Effector memory CD4-positive, alpha-beta T cell (primary cell): ENCODE measurements at regions not wholly inside any gene's neighbourhood (a gene's known extent, or its start where the extent isn't known, plus 50 kb on each side); places are given as distances from the start of the nearest gene placed in this dataset.

ENCODE experiments used
- DNase-seq, 3 donors: peaks; one replicate each; pipeline ENCODE4 v3.0.0-alpha.2; 2020
- H3K27ac ChIP-seq: 2 replicates; pipeline ENCODE4 v1.7.0; 2013; ENCODE audit warnings: mild to moderate bottlenecking, low read length, moderate library complexity; ENCODE audit not compliant: insufficient read depth, poor library complexity, severe bottlenecking
- H3K27me3 ChIP-seq: replicated peaks from 2 replicates; pipeline ENCODE4 v1.7.0; 2013; ENCODE audit warnings: mild to moderate bottlenecking, low read length; ENCODE audit not compliant: insufficient read depth, control insufficient read depth, poor library complexity, severe bottlenecking
- H3K36me3 ChIP-seq: 2 replicates; pipeline ENCODE4 v1.7.0; 2013; ENCODE audit warnings: mild to moderate bottlenecking, low read length, moderate library complexity; ENCODE audit not compliant: control insufficient read depth, insufficient read depth
- H3K4me1 ChIP-seq: 2 replicates; pipeline ENCODE4 v1.7.0; 2013; ENCODE audit warnings: low read length, mild to moderate bottlenecking; ENCODE audit not compliant: control insufficient read depth, insufficient read depth, poor library complexity, severe bottlenecking
- H3K4me3 ChIP-seq: 2 replicates; pipeline ENCODE4 v1.7.0; 2013; ENCODE audit warnings: low read length, low read depth, mild to moderate bottlenecking; ENCODE audit not compliant: insufficient read depth, poor library complexity, severe bottlenecking
- H3K9me3 ChIP-seq: 2 replicates; pipeline ENCODE4 v1.7.0; 2013; ENCODE audit warnings: mild to moderate bottlenecking, low read length, moderate library complexity; ENCODE audit not compliant: control insufficient read depth

DNA sequence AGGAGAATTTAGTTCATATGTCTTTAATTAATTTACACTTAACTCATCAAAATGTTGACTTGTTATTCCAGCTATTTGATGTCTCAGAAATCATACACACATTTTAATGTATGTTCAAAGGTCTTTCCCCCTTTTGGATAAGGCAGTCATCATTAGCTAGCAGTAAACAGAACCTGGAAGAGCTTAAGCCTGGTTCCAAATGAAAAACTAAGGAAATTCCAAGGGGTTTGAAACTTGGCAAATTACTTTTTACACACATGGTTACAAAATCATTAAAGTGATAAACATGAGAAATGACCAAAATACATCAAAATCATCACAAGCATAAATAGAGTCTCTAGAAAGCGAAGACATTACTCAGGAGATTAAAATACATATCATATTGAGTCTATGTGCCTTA lies 359.8 kb upstream of the ZNF608 start:
- Histone ChIP-seq H3K4me3 (no peak overlapping the region), H3K36me3 (no peaks in the 10 kb centered on the region), H3K27me3 (no peaks in the 10 kb centered on the region), H3K4me1 (no peaks in the 10 kb centered on the region), H3K9me3 (no peaks in the 10 kb centered on the region), H3K27ac (no peak overlapping the region)
- no peak for DNase-seq

DNA sequence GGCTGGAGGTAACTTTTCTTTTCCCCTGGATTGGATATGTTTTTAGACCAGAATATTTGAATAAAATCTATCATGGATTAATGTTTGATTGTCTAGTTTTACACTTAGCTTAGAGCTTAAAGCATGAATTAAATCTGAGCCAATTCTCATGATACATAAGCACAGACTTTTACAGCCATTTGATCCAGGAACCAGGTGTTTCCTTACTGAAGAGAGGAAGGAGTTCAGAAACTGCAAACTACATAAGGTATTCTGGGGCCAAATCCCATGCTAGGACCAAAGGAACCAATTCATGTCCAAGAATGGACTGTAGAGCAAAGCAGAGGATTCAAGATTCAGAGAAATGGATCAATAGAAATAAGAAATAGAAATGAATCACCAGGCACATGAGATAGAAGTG lies 360.4 kb upstream of the ZNF608 start:
- H3K4me3 ChIP-seq, result no peak overlapping the region

DNA sequence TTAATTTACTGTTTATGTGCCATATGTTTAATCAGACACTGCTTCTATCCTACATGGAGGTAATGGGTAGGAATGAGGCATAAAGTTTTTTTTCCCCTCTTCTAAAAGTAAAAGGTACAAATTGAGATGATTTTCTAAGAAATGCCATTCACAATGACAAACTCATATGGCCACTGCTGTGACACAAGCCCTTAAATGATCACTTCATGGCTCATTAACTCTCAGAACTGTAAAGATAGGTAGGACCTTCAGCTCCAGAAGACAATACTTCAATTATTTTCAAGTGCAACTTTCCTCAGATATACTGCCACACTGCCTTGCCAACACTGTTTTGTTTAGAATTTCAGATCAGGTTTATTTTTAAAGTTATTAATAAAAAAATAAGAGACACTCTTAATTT lies 362.9 kb upstream of the ZNF608 start:
- Histone ChIP-seq H3K27ac (no peak overlapping the region), H3K27me3 (no peaks in the 10 kb centered on the region), H3K4me1 (no peaks in the 10 kb centered on the region), H3K4me3 (no peak overlapping the region), H3K36me3 (no peaks in the 10 kb centered on the region), H3K9me3 (no peaks in the 10 kb centered on the region)
- DNase-seq, result no peak

More for the DNA sequence above, 360.4 kb upstream of the ZNF608 start:
- Histone ChIP-seq H3K27me3 (no peaks in the 10 kb centered on the region), H3K4me1 (no peaks in the 10 kb centered on the region), H3K9me3 (no peaks in the 10 kb centered on the region), H3K36me3 (no peaks in the 10 kb centered on the region), H3K27ac (no peak overlapping the region)
- no peak for DNase-seq

DNA sequence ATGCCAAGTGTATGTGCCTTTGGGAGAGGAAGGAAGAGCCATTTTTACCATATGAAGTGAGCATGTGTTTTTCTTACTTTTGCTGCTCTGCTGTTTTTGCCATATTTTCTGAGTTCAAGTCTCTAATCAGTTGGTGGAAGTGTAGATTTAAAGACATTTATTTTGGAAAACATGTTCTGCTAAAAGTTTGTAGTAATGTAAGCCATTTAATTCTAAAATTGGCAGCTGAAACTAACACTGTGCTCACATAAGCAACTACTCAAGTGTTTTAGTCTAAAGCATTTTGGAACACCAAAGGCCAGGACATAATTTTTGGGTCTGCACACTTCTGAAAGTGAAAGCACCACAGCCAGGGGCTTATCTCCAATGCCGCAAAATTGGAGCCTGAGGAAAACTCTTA lies 363.4 kb upstream of the ZNF608 start:
- no peak overlapping the region for H3K4me3 ChIP-seq
- no peaks in the 10 kb centered on the region for H3K27me3 ChIP-seq
- no peaks in the 10 kb centered on the region for H3K9me3 ChIP-seq
- no peaks in the 10 kb centered on the region for H3K4me1 ChIP-seq
- no peak for DNase-seq
- H3K36me3 ChIP-seq, result no peaks in the 10 kb centered on the region
- no peak overlapping the region for H3K27ac ChIP-seq

DNA sequence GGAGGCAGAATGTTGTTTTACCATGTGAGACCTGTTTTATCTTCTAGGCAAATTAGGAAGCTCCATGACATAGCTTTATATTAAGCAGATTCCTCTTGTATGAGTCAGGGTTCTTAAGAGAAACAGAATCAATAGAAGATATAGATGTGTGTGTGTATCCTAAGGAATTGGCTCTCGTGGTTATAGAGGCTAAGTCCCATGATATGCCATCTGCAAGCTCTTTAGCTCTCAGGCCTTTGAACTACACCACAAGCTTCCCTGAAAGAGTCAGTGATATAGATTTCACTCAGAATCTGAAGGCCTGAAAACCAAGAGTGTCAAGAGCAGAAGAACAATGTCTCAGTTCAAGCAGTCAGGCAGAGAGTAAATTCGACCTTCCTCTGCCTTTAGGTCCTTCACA lies 365.8 kb upstream of the ZNF608 start:
- Histone ChIP-seq H3K4me1 (no peaks in the 10 kb centered on the region), H3K9me3 (no peaks in the 10 kb centered on the region), H3K4me3 (no peak overlapping the region), H3K27ac (no peak overlapping the region), H3K27me3 (no peaks in the 10 kb centered on the region), H3K36me3 (no peaks in the 10 kb centered on the region)
- no peak for DNase-seq

DNA sequence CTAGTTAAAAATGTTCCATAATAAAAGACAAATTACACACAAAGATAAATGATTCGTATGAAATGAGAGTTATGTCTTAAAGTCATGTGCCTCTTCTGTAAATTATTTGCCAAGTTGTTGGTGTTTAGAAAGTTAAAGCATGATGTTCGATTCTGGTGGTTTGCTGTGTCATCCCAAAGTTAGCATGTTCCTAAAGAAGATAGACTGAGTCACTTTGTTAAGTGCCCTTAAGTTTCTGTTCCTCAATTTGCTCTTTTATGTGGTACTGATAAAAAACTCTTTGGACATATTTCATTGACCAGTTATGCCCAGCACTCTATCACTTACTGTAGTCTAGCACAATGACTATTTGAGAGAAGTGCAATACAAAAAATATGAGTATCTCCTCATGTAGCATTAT lies 366.9 kb upstream of the ZNF608 start:
- no peak for DNase-seq
- Histone ChIP-seq H3K4me1 (no peaks in the 10 kb centered on the region), H3K27ac (no peak overlapping the region), H3K4me3 (no peak overlapping the region), H3K27me3 (no peaks in the 10 kb centered on the region), H3K9me3 (no peaks in the 10 kb centered on the region), H3K36me3 (no peaks in the 10 kb centered on the region)

DNA sequence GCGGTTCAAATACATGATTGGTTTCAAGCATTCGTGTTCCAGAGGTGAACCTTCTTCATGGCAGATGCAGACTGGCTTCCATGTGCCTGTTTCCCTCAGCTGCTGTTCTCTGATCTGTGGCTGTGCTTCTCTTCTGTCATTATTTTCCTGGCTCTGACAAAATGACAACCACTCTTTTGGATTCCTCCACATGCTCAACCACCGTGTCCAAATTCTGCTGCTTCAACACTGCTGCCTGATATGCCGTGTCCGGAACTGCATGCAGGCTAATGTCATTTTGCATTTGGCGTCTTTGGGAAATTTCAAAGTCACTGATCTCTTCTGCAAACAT lies 368.7 kb upstream of the ZNF608 start:
- H3K36me3 ChIP-seq, result no peaks in the 10 kb centered on the region
- no peak overlapping the region for H3K27ac ChIP-seq
- no peak overlapping the region for H3K4me3 ChIP-seq
- no peaks in the 10 kb centered on the region for H3K4me1 ChIP-seq
- no peaks in the 10 kb centered on the region for H3K27me3 ChIP-seq
- DNase-seq, result no peak
- no peaks in the 10 kb centered on the region for H3K9me3 ChIP-seq

DNA sequence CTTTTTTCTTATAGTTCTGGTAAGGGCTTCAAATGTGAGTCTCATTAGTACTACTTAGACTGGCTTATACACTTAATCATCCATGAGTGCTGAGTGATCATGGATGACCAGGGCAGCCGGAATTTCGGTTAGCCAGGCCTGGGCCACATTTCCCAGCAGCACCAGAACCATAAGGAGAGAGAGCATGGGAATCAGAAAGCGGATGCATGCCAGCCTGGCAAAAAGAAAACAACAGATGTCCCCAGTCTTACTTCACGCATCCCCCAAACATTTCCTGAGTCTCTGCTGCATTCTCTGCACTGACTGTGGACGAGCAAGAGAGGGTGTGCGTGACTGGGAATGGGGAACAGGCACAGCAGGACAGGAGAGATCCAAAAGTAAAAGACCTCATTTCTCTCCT lies 371.1 kb upstream of the ZNF608 start:
- Histone ChIP-seq H3K4me1 (no peaks in the 10 kb centered on the region), H3K36me3 (no peaks in the 10 kb centered on the region), H3K27ac (no peak overlapping the region), H3K4me3 (no peak overlapping the region), H3K27me3 (no peaks in the 10 kb centered on the region), H3K9me3 (no peaks in the 10 kb centered on the region)
- DNase-seq, result no peak

DNA sequence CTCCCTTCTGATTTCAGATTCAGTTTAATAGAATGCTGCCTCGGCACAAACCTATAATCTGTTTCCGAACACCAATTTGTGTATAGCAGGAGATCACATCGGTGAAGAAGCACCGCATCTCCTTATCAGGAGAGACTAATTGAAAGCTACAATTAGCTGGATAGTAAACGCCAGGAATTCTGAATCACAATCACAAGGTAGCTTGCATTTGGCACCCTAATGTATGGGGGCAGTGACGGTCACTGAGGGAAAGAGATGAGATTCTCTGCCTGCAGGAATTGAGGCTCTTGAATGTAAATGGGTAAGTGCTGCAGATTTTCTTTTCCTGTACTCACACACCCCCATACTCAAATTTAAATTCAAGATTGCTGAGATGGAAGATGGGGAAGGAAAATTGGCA lies 373.6 kb upstream of the ZNF608 start:
- no peak overlapping the region for H3K27ac ChIP-seq
- no peak for DNase-seq
- no peaks in the 10 kb centered on the region for H3K9me3 ChIP-seq
- H3K36me3 ChIP-seq, result no peaks in the 10 kb centered on the region
- H3K4me1 ChIP-seq, result no peaks in the 10 kb centered on the region
- no peaks in the 10 kb centered on the region for H3K27me3 ChIP-seq
- no peak overlapping the region for H3K4me3 ChIP-seq

DNA sequence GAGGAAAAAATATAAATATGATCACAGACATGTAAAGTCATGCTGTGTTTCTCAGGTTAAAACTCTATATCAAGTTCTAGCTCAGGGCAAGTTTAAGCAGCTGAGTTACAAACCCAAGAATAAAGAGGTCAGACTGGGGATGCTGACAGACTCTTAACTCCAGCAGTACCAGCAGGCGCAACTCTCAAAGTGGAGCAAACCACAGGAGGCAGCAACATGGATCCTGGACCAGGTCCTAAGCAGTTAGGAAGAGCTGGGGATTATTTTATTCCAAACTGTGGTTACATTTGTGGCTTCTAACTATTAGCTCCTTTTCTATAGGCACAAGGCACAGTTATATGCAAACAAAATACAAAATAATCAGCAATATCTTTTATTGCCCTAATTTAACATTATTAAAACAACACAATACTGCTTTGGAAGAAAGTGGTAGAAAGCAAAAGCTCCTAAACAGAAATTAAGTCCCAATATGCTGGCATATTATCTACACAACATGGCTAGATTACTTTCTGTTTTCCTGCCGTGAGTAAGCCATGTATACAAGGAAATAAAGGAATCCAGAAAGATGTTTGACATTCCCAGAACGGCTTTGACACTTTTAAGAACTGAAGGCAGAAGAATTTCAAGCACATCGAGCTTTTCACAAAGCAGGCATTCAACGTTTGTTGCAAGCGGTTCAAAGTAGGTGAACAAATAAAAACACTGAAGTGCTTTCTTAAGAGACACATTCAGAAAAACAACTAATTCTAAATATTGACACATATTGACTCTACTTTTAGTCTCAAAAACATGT lies 378.8 kb upstream of the ZNF608 start:
- H3K36me3 ChIP-seq, result no peaks in the 10 kb centered on the region
- no peak for DNase-seq
- no peak overlapping the region for H3K4me3 ChIP-seq
- no peaks in the 10 kb centered on the region for H3K4me1 ChIP-seq
- no peaks in the 10 kb centered on the region for H3K9me3 ChIP-seq
- no peak overlapping the region for H3K27ac ChIP-seq
- no peaks in the 10 kb centered on the region for H3K27me3 ChIP-seq
